Nephron (organoid): ENCODE measurements at regions not wholly inside any gene's neighbourhood (a gene's known extent, or its start where the extent isn't known, plus 50 kb on each side); places are given as distances from the start of the nearest gene placed in this dataset.

Experiments used
- H3K27ac Mint-ChIP-seq, 3 experiments: 2 replicates each; pipeline ENCODE4 v1.8.0; 2020; ENCODE audit warnings: mixed read lengths in 3 of 3, mild to moderate bottlenecking in 2 of 3, moderate library complexity in 1 of 3
- H3K27me3 Mint-ChIP-seq: 2 replicates; pipeline ENCODE4 v1.8.0; 2021; ENCODE audit warnings: low read depth, mild to moderate bottlenecking, moderate library complexity, mixed read lengths
- H3K36me3 Mint-ChIP-seq: 2 replicates; pipeline ENCODE4 v1.8.0; 2020; ENCODE audit warnings: low read depth, mixed read lengths
- H3K4me1 Mint-ChIP-seq: 2 replicates; pipeline ENCODE4 v1.8.0; 2020; ENCODE audit warnings: mixed read lengths
- H3K4me3 Mint-ChIP-seq, 3 experiments: 2 replicates each; pipeline ENCODE4 v1.8.0; 2020; ENCODE audit warnings: mild to moderate bottlenecking in 3 of 3, mixed read lengths in 3 of 3, moderate library complexity in 2 of 3
- H3K9me3 Mint-ChIP-seq: 2 replicates; pipeline ENCODE4 v1.8.0; 2020; ENCODE audit warnings: mixed read lengths
- CTCF ChIP-seq, 3 experiments: fragments of 200-600 bp; sonication (generic); IDR thresholded peaks; one replicate each; pipeline ENCODE4 v1.5.0; 2021; ENCODE audit warnings: antibody characterized with exemption in 3 of 3; ENCODE audit not compliant: unreplicated experiment in 3 of 3

- no peak for TF ChIP-seq CTCF (IDR thresholded peaks at IDR 0.05; ENCODE audit: unreplicated experiment in 3 of 3)
- Mint-ChIP-seq H3K9me3 (no peaks in the 10 kb centered on the region), H3K27me3 (no peaks in the 10 kb centered on the region), H3K27ac (peak overlapping the region in 2 of 3 experiments; percentile 16 to 40), H3K4me1 (peaks cover 14% of the 10 kb centered on the region), H3K36me3 (no peaks in the 10 kb centered on the region), H3K4me3 (no peak overlapping the region)
Measured at GRCh38 chr13:65530688-65531087, 1699.4 kb downstream of the PCDH9 start.

GRCh38 chr13:65529541-65529940 lies 1700.6 kb downstream of the PCDH9 start:
- H3K27ac Mint-ChIP-seq, result peak overlapping the region in 2 of 3 experiments; percentile 16 to 22

GRCh38 chr13:65508745-65509144 lies 1721.4 kb downstream of the PCDH9 start:
- no peak for TF ChIP-seq CTCF (IDR thresholded peaks at IDR 0.05; ENCODE audit: unreplicated experiment in 3 of 3)
- Mint-ChIP-seq H3K4me1 (no peaks in the 10 kb centered on the region), H3K27ac (no peak overlapping the region), H3K9me3 (peaks cover 4% of the 10 kb centered on the region), H3K27me3 (no peaks in the 10 kb centered on the region), H3K4me3 (no peak overlapping the region), H3K36me3 (no peaks in the 10 kb centered on the region)

More at GRCh38 chr13:65529541-65529940, 1700.6 kb downstream of the PCDH9 start:
- Mint-ChIP-seq H3K36me3 (no peaks in the 10 kb centered on the region), H3K9me3 (no peaks in the 10 kb centered on the region), H3K27me3 (no peaks in the 10 kb centered on the region), H3K4me1 (peaks cover 14% of the 10 kb centered on the region), H3K4me3 (no peak overlapping the region)
- TF ChIP-seq CTCF (IDR thresholded peaks at IDR 0.05; ENCODE audit: unreplicated experiment in 3 of 3), result no peak

GRCh38 chr13:65508338-65508737 lies 1721.8 kb downstream of the PCDH9 start:
- Mint-ChIP-seq H3K36me3 (no peaks in the 10 kb centered on the region), H3K27me3 (no peaks in the 10 kb centered on the region), H3K4me3 (no peak overlapping the region), H3K4me1 (no peaks in the 10 kb centered on the region), H3K9me3 (peaks cover 4% of the 10 kb centered on the region), H3K27ac (no peak overlapping the region)
- TF ChIP-seq CTCF (IDR thresholded peaks at IDR 0.05; ENCODE audit: unreplicated experiment in 3 of 3), result no peak

- Mint-ChIP-seq H3K27me3 (no peaks in the 10 kb centered on the region), H3K4me3 (no peak overlapping the region), H3K36me3 (no peaks in the 10 kb centered on the region)
Measured at GRCh38 chr13:65505941-65506340, 1724.2 kb downstream of the PCDH9 start.

More at GRCh38 chr13:65505941-65506340, 1724.2 kb downstream of the PCDH9 start:
- no peak overlapping the region for H3K27ac Mint-ChIP-seq
- TF ChIP-seq CTCF (IDR thresholded peaks at IDR 0.05; ENCODE audit: unreplicated experiment in 3 of 3), result no peak
- H3K4me1 Mint-ChIP-seq, result no peaks in the 10 kb centered on the region
- H3K9me3 Mint-ChIP-seq, result peaks cover 5% of the 10 kb centered on the region
